HEK293 (cell line): ENCODE measurements at regions not wholly inside any gene's neighbourhood (a gene's known extent, or its start where the extent isn't known, plus 50 kb on each side); places are given as distances from the start of the nearest gene placed in this dataset.

Source experiments
- CTCF ChIA-PET: fragments of 350-600 bp; formaldehyde crosslinking; extraction: SDS; loops from one replicate; lab custom pipeline; 2021; ENCODE audit warnings: antibody characterized with exemption; lab: Yijun Ruan, JAX
- POLR2A ChIA-PET: fragments of 300-600 bp; formaldehyde crosslinking; extraction: SDS; loops from one replicate; lab custom pipeline; 2020; ENCODE audit warnings: antibody characterized with exemption, inconsistent platforms; lab: Yijun Ruan, JAX
- H3K27ac ChIP-seq: fragments of 200-500 bp; sonication (Bioruptor generic); 2 replicates; pipeline ENCODE4 v1.5.1; 2014; ENCODE audit warnings: low read depth, low read length, control low read depth, inconsistent platforms; ENCODE audit errors: extremely low read depth
- H3K36me3 ChIP-seq, 2 experiments: fragments of 200-500 bp in 1 of 2; sonication (Bioruptor generic) in 1 of 2; 1 replicate in 1 of 2; 2 replicates in 1 of 2; pipeline ENCODE4 v1.5.1; 2014 to 2017; ENCODE audit warnings: inconsistent platforms in 2 of 2, low read length in 2 of 2; ENCODE audit not compliant: control insufficient read depth in 2 of 2, insufficient read depth in 1 of 2
- H3K4me1 ChIP-seq: fragments of 200-500 bp; sonication (Bioruptor generic); 2 replicates; pipeline ENCODE4 v1.5.1; 2014; ENCODE audit warnings: mild to moderate bottlenecking, low read length, inconsistent platforms; ENCODE audit not compliant: control insufficient read depth, insufficient read depth
- H3K4me3 ChIP-seq: 2 replicates; pipeline ENCODE4 v1.5.1; 2011; ENCODE audit warnings: low read depth, mild to moderate bottlenecking, control low read depth, low read length, moderate library complexity
- H3K9me3 ChIP-seq: fragments of 200-500 bp; sonication (Bioruptor generic); 2 replicates; pipeline ENCODE4 v1.5.1; 2014; ENCODE audit warnings: low read depth, low read length, inconsistent platforms; ENCODE audit not compliant: control insufficient read depth, insufficient read depth
- AEBP2 ChIP-seq: fragments of 450-650 bp; formaldehyde crosslinking; IDR thresholded peaks from 2 replicates; pipeline ENCODE4 v1.5.1; 2016; ENCODE audit warnings: missing biosample characterization, missing genetic modification characterization, borderline replicate concordance
- BCL11A ChIP-seq: fragments of 450-650 bp; formaldehyde crosslinking; IDR thresholded peaks from 2 replicates; pipeline ENCODE4 v1.5.1; 2016; ENCODE audit warnings: low read depth, missing biosample characterization, missing genetic modification characterization
- BCL11B ChIP-seq: fragments of 450-650 bp; formaldehyde crosslinking; IDR thresholded peaks from 2 replicates; pipeline ENCODE4 v1.5.1; 2016; ENCODE audit warnings: low read depth, missing biosample characterization, missing genetic modification characterization
- YY1 ChIP-seq: fragments of 450-650 bp; formaldehyde crosslinking; IDR thresholded peaks from 2 replicates; pipeline ENCODE4 v1.5.1; 2018; ENCODE audit warnings: missing biosample characterization, missing genetic modification characterization
- ZBTB1 ChIP-seq: fragments of 450-650 bp; formaldehyde crosslinking; IDR thresholded peaks from 2 replicates; pipeline ENCODE4 v1.5.1; 2016; ENCODE audit warnings: missing biosample characterization, missing genetic modification characterization
- ZEB2 ChIP-seq: fragments of 450-650 bp; formaldehyde crosslinking; IDR thresholded peaks from 2 replicates; pipeline ENCODE4 v1.5.1; 2016; ENCODE audit warnings: missing biosample characterization, missing genetic modification characterization
- ZFP41 ChIP-seq: fragments of 450-650 bp; formaldehyde crosslinking; IDR thresholded peaks from 2 replicates; pipeline ENCODE4 v1.5.1; 2016; ENCODE audit warnings: missing biosample characterization, missing genetic modification characterization, borderline replicate concordance
- ZNF133 ChIP-seq: fragments of 450-650 bp; formaldehyde crosslinking; IDR thresholded peaks from 2 replicates; pipeline ENCODE4 v1.5.1; 2016; ENCODE audit warnings: missing biosample characterization, missing genetic modification characterization
- ZNF140 ChIP-seq: fragments of 450-650 bp; formaldehyde crosslinking; IDR thresholded peaks from 2 replicates; pipeline ENCODE4 v1.5.1; 2016; ENCODE audit warnings: missing biosample characterization, missing genetic modification characterization
- ZNF16 ChIP-seq: fragments of 450-650 bp; formaldehyde crosslinking; IDR thresholded peaks from 2 replicates; pipeline ENCODE4 v1.5.1; 2016; ENCODE audit warnings: low read depth, missing biosample characterization, missing genetic modification characterization
- ZNF239 ChIP-seq: fragments of 450-650 bp; formaldehyde crosslinking; IDR thresholded peaks from 2 replicates; pipeline ENCODE4 v1.5.1; 2016; ENCODE audit warnings: missing biosample characterization, missing genetic modification characterization
- ZNF24 ChIP-seq: fragments of 450-650 bp; formaldehyde crosslinking; IDR thresholded peaks from 2 replicates; pipeline ENCODE4 v1.5.1; 2016; ENCODE audit warnings: missing biosample characterization, missing genetic modification characterization
- ZNF248 ChIP-seq: fragments of 450-650 bp; formaldehyde crosslinking; IDR thresholded peaks from 2 replicates; pipeline ENCODE4 v1.5.1; 2017; ENCODE audit warnings: missing biosample characterization, missing genetic modification characterization
- ZNF416 ChIP-seq: fragments of 450-650 bp; formaldehyde crosslinking; IDR thresholded peaks from 2 replicates; pipeline ENCODE4 v1.5.1; 2016; ENCODE audit warnings: missing biosample characterization, missing genetic modification characterization
- ZNF521 ChIP-seq: fragments of 450-650 bp; formaldehyde crosslinking; IDR thresholded peaks from 2 replicates; pipeline ENCODE4 v1.5.1; 2017; ENCODE audit warnings: missing biosample characterization, mild to moderate bottlenecking, missing genetic modification characterization
- ZNF558 ChIP-seq: fragments of 450-650 bp; formaldehyde crosslinking; IDR thresholded peaks from 2 replicates; pipeline ENCODE4 v1.5.1; 2016; ENCODE audit warnings: missing biosample characterization, missing genetic modification characterization
- ZNF707 ChIP-seq: fragments of 450-650 bp; formaldehyde crosslinking; IDR thresholded peaks from 2 replicates; pipeline ENCODE4 v1.5.1; 2016; ENCODE audit warnings: missing biosample characterization, missing genetic modification characterization
- TF ChIP-seq, protein P1 (sequence below): fragments of 450-650 bp; formaldehyde crosslinking; optimal IDR thresholded peaks from 2 replicates; pipeline ENCODE3; 2016; ENCODE audit warnings: missing biosample characterization, mild to moderate bottlenecking, missing genetic modification characterization
- TF ChIP-seq, protein P2 (sequence below): fragments of 450-650 bp; IDR thresholded peaks from 2 replicates; pipeline ENCODE4 v1.5.1; 2018; ENCODE audit warnings: missing biosample characterization, mild to moderate bottlenecking, missing genetic modification characterization
- TF ChIP-seq, protein P3 (sequence below): fragments of 450-650 bp; formaldehyde crosslinking; IDR thresholded peaks from 2 replicates; pipeline ENCODE4 v1.5.1; 2016; ENCODE audit warnings: missing biosample characterization, missing genetic modification characterization
- TF ChIP-seq, protein P4 (sequence below): fragments of 450-650 bp; formaldehyde crosslinking; IDR thresholded peaks from 2 replicates; pipeline ENCODE4 v1.5.1; 2016; ENCODE audit warnings: missing biosample characterization, missing genetic modification characterization
- TF ChIP-seq, protein P5 (sequence below): fragments of 450-650 bp; formaldehyde crosslinking; IDR thresholded peaks from 2 replicates; pipeline ENCODE4 v1.5.1; 2016; ENCODE audit warnings: missing biosample characterization, missing genetic modification characterization, low read depth

GRCh38 chr18:997499-997898, 92.8 kb downstream of the ADCYAP1 start:
- POLR2A ChIA-PET: no interaction called here
- Histone ChIP-seq H3K4me1 (no peaks in the 10 kb centered on the region), H3K4me3 (no peak overlapping the region), H3K36me3 (no peaks in the 10 kb centered on the region), H3K27ac (no peak overlapping the region)
- TF ChIP-seq, protein P1, sequence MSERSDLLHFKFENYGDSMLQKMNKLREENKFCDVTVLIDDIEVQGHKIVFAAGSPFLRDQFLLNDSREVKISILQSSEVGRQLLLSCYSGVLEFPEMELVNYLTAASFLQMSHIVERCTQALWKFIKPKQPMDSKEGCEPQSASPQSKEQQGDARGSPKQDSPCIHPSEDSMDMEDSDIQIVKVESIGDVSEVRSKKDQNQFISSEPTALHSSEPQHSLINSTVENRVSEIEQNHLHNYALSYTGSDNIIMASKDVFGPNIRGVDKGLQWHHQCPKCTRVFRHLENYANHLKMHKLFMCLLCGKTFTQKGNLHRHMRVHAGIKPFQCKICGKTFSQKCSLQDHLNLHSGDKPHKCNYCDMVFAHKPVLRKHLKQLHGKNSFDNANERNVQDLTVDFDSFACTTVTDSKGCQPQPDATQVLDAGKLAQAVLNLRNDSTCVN: no peak
- no peak for TF ChIP-seq ZNF24 (tag by site-specific recombination)
- TF ChIP-seq, protein P2, sequence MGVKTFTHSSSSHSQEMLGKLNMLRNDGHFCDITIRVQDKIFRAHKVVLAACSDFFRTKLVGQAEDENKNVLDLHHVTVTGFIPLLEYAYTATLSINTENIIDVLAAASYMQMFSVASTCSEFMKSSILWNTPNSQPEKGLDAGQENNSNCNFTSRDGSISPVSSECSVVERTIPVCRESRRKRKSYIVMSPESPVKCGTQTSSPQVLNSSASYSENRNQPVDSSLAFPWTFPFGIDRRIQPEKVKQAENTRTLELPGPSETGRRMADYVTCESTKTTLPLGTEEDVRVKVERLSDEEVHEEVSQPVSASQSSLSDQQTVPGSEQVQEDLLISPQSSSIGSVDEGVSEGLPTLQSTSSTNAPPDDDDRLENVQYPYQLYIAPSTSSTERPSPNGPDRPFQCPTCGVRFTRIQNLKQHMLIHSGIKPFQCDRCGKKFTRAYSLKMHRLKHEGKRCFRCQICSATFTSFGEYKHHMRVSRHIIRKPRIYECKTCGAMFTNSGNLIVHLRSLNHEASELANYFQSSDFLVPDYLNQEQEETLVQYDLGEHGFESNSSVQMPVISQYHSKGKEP: no peak
- no peak for TF ChIP-seq ZNF248 (tag by site-specific recombination)
- TF ChIP-seq ZNF558 (tag by site-specific recombination): no peak
- no peak for TF ChIP-seq AEBP2 (tag by site-specific recombination)
- no peak for TF ChIP-seq ZNF416 (tag by site-specific recombination)
- no peak for TF ChIP-seq BCL11A (tag by site-specific recombination)
- TF ChIP-seq ZNF133 (tag by site-specific recombination): no peak
- TF ChIP-seq ZEB2 (tag by site-specific recombination): no peak
- TF ChIP-seq ZFP41: no peak
- no peak for TF ChIP-seq ZNF239 (tag by site-specific recombination)
- no peak for TF ChIP-seq ZNF521 (tag by site-specific recombination)
- TF ChIP-seq, all 188 proteins: peak for 0
- CTCF ChIA-PET: interaction anchor here (0.7 kb wide), 1 partner anchor 32 kb away, joined by 3 read pairs; no protein-coding TSS in a partner anchor
- H3K9me3 ChIP-seq: no peaks in the 10 kb centered on the region

DNA sequence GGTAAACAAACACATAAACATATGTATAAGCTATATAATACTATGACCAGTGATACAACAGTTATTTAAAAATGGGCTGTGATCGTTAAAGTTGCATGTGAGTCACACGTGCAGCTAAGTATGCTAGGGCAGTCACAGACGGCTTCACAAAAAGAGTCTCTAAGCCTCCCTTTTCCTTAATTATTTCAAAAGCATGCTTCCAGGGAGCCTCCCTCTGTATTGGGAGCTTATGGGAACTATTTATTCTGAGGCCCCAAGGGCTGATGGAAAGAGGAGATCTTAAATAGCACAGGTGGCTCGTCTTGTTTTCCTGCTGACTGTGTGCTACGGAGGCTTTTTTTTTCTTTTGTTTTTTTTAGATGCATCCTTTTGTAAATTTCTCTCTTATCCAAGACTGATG, 94.3 kb downstream of the ADCYAP1 start:
- TF ChIP-seq, protein P3, sequence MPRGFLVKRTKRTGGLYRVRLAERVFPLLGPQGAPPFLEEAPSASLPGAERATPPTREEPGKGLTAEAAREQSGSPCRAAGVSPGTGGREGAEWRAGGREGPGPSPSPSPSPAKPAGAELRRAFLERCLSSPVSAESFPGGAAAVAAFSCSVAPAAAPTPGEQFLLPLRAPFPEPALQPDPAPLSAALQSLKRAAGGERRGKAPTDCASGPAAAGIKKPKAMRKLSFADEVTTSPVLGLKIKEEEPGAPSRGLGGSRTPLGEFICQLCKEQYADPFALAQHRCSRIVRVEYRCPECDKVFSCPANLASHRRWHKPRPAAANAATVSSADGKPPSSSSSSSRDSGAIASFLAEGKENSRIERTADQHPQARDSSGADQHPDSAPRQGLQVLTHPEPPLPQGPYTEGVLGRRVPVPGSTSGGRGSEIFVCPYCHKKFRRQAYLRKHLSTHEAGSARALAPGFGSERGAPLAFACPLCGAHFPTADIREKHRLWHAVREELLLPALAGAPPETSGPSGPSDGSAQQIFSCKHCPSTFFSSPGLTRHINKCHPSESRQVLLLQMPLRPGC (tag by site-specific recombination): no peak
- TF ChIP-seq, protein P4, sequence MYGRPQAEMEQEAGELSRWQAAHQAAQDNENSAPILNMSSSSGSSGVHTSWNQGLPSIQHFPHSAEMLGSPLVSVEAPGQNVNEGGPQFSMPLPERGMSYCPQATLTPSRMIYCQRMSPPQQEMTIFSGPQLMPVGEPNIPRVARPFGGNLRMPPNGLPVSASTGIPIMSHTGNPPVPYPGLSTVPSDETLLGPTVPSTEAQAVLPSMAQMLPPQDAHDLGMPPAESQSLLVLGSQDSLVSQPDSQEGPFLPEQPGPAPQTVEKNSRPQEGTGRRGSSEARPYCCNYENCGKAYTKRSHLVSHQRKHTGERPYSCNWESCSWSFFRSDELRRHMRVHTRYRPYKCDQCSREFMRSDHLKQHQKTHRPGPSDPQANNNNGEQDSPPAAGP (tag by site-specific recombination): no peak
- no peak for TF ChIP-seq ZNF140 (tag by site-specific recombination)
- no peak for TF ChIP-seq ZBTB1
- no peak for TF ChIP-seq YY1 (tag by site-specific recombination)
- no peak for TF ChIP-seq ZNF558 (tag by site-specific recombination)
- TF ChIP-seq ZNF16 (tag by site-specific recombination): no peak
- no peak for TF ChIP-seq BCL11B
- TF ChIP-seq, protein P5, sequence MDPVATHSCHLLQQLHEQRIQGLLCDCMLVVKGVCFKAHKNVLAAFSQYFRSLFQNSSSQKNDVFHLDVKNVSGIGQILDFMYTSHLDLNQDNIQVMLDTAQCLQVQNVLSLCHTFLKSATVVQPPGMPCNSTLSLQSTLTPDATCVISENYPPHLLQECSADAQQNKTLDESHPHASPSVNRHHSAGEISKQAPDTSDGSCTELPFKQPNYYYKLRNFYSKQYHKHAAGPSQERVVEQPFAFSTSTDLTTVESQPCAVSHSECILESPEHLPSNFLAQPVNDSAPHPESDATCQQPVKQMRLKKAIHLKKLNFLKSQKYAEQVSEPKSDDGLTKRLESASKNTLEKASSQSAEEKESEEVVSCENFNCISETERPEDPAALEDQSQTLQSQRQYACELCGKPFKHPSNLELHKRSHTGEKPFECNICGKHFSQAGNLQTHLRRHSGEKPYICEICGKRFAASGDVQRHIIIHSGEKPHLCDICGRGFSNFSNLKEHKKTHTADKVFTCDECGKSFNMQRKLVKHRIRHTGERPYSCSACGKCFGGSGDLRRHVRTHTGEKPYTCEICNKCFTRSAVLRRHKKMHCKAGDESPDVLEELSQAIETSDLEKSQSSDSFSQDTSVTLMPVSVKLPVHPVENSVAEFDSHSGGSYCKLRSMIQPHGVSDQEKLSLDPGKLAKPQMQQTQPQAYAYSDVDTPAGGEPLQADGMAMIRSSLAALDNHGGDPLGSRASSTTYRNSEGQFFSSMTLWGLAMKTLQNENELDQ: no peak
- no peak for TF ChIP-seq ZNF707 (tag by site-specific recombination)
- TF ChIP-seq, all 188 proteins: peak for 0
- no peak overlapping the region for H3K27ac ChIP-seq
- ChIA-PET POLR2A (no interaction called here), CTCF (interaction anchor here (0.7 to 2.5 kb wide), 2 partner anchors 37 to 103 kb away, joined by 4 to 18 read pairs; no protein-coding TSS in a partner anchor)
- H3K4me3 ChIP-seq: no peak overlapping the region
- H3K4me1 ChIP-seq: no peaks in the 10 kb centered on the region
- H3K9me3 ChIP-seq: no peaks in the 10 kb centered on the region
- H3K36me3 ChIP-seq: no peaks in the 10 kb centered on the region
